Parathyroid adenoma (tissue), 2 donors: ENCODE measurements at regions not wholly inside any gene's neighbourhood (a gene's known extent, or its start where the extent isn't known, plus 50 kb on each side); places are given as distances from the start of the nearest gene placed in this dataset.

Experiments used
- H2AFZ ChIP-seq: fragments of 300-600 bp; sonication (generic); one replicate; pipeline ENCODE4 v1.7.0; 2017; ENCODE audit warnings: antibody characterized with exemption, mild to moderate bottlenecking
- H3K27ac ChIP-seq: fragments of 300-600 bp; sonication (generic); one replicate; pipeline ENCODE4 v1.7.0; 2017
- H3K27me3 ChIP-seq: fragments of 300-600 bp; sonication (generic); one replicate; pipeline ENCODE4 v1.7.0; 2017; ENCODE audit warnings: low read length; ENCODE audit not compliant: control insufficient read depth, insufficient read depth
- H3K36me3 ChIP-seq: fragments of 300-600 bp; sonication (generic); one replicate; pipeline ENCODE4 v1.7.0; 2017; ENCODE audit warnings: low read length; ENCODE audit not compliant: control insufficient read depth, insufficient read depth
- H3K4me1 ChIP-seq: fragments of 300-600 bp; sonication (generic); one replicate; pipeline ENCODE4 v1.7.0; 2017; ENCODE audit warnings: control low read depth
- H3K4me2 ChIP-seq: fragments of 300-600 bp; sonication (generic); one replicate; pipeline ENCODE4 v1.7.0; 2017; ENCODE audit warnings: low read length
- H3K4me3 ChIP-seq: fragments of 300-600 bp; sonication (generic); one replicate; pipeline ENCODE4 v1.7.0; 2017; ENCODE audit warnings: low read depth, low read length
- H3K79me2 ChIP-seq: fragments of 300-600 bp; sonication (generic); one replicate; pipeline ENCODE4 v1.7.0; 2017; ENCODE audit warnings: control low read depth
- H3K9ac ChIP-seq: fragments of 300-600 bp; sonication (generic); one replicate; pipeline ENCODE4 v1.7.0; 2017; ENCODE audit warnings: mild to moderate bottlenecking
- H3K9me3 ChIP-seq: fragments of 300-600 bp; sonication (generic); one replicate; pipeline ENCODE4 v1.7.0; 2017; ENCODE audit warnings: low read length; ENCODE audit not compliant: control insufficient read depth
- TF ChIP-seq, protein P1 (sequence below): fragments of 300-600 bp; sonication (generic); IDR thresholded peaks from one replicate; pipeline ENCODE4 v1.7.0; 2017; ENCODE audit warnings: antibody characterized with exemption, mild to moderate bottlenecking
- donor health status: primary hyperparathyroidism.

GRCh38 chr5:159550951-159551350 is 220.7 kb upstream of the IL12B start:
- H3K27me3 ChIP-seq: no peaks in the 10 kb centered on the region
- no peak overlapping the region for H2AFZ ChIP-seq
- H3K79me2 ChIP-seq: no peaks in the 10 kb centered on the region
- H3K4me2 ChIP-seq: no peak overlapping the region
- H3K4me3 ChIP-seq: no peak overlapping the region
- H3K27ac ChIP-seq: no peak overlapping the region
- TF ChIP-seq, protein P1, sequence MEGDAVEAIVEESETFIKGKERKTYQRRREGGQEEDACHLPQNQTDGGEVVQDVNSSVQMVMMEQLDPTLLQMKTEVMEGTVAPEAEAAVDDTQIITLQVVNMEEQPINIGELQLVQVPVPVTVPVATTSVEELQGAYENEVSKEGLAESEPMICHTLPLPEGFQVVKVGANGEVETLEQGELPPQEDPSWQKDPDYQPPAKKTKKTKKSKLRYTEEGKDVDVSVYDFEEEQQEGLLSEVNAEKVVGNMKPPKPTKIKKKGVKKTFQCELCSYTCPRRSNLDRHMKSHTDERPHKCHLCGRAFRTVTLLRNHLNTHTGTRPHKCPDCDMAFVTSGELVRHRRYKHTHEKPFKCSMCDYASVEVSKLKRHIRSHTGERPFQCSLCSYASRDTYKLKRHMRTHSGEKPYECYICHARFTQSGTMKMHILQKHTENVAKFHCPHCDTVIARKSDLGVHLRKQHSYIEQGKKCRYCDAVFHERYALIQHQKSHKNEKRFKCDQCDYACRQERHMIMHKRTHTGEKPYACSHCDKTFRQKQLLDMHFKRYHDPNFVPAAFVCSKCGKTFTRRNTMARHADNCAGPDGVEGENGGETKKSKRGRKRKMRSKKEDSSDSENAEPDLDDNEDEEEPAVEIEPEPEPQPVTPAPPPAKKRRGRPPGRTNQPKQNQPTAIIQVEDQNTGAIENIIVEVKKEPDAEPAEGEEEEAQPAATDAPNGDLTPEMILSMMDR: no peak
- no peaks in the 10 kb centered on the region for H3K36me3 ChIP-seq
- H3K9ac ChIP-seq: no peak overlapping the region
- H3K9me3 ChIP-seq: no peaks in the 10 kb centered on the region
- H3K4me1 ChIP-seq: no peaks in the 10 kb centered on the region

DNA sequence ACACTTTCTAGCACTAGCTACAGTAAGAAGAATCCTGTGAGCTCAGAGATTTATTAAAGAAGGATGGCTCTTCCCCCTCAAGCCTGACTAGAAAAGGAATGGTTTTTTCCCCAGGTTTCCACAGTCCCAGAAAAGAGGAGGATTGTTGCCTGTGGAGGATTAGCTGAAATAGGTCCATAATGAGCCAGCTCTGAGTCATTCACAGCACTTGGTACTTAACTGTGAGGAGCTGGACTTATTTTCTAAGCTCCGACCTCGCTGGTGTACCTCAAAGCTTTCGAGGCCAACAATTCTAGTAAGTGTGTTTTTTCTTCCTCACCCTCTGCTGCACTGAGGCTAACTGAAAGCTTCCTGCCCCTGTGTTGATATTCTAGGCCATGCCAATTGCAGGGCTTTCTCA is 222.5 kb upstream of the IL12B start:
- Histone ChIP-seq H3K27me3 (no peaks in the 10 kb centered on the region), H3K9ac (no peak overlapping the region), H3K4me3 (no peak overlapping the region), H3K4me1 (no peaks in the 10 kb centered on the region), H3K27ac (no peak overlapping the region), H2AFZ (no peak overlapping the region), H3K79me2 (no peaks in the 10 kb centered on the region), H3K36me3 (no peaks in the 10 kb centered on the region), H3K4me2 (no peak overlapping the region), H3K9me3 (no peaks in the 10 kb centered on the region)
- TF ChIP-seq, protein P1: no peak

DNA sequence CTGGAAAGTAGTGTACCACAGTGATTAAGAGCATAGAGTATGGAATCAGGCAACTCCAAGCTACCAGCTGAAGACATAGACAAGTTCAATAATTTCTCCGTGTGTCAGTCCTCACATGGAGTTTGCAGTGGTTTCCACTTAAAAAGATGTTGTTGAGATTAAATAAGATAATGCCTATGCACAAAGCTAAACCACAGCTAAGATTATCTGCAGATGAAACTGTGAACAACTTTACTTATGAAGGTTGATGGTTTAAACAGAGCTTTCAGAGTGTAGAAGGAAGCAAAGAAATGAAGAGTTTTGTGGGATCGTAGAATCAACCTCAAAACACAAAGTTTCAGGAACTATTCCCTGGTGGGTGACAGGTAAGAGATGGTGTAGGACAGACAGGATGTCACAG is 223.5 kb upstream of the IL12B start:
- H3K79me2 ChIP-seq: no peaks in the 10 kb centered on the region
- H3K4me1 ChIP-seq: no peaks in the 10 kb centered on the region
- H3K27ac ChIP-seq: no peak overlapping the region
- H3K9ac ChIP-seq: no peak overlapping the region
- H3K36me3 ChIP-seq: no peaks in the 10 kb centered on the region
- no peak overlapping the region for H3K4me3 ChIP-seq
- H3K27me3 ChIP-seq: no peaks in the 10 kb centered on the region
- no peak overlapping the region for H3K4me2 ChIP-seq
- no peak overlapping the region for H2AFZ ChIP-seq
- H3K9me3 ChIP-seq: no peaks in the 10 kb centered on the region
- TF ChIP-seq, protein P1: no peak

GRCh38 chr5:159555084-159555483 is 224.8 kb upstream of the IL12B start:
- Histone ChIP-seq H3K4me3 (no peak overlapping the region), H3K4me1 (no peaks in the 10 kb centered on the region), H3K9me3 (no peaks in the 10 kb centered on the region), H3K27me3 (no peaks in the 10 kb centered on the region), H3K36me3 (no peaks in the 10 kb centered on the region), H3K27ac (no peak overlapping the region), H3K9ac (no peak overlapping the region), H3K79me2 (no peaks in the 10 kb centered on the region), H3K4me2 (no peak overlapping the region), H2AFZ (no peak overlapping the region)
- TF ChIP-seq, protein P1: no peak

GRCh38 chr5:159559337-159559736 is 229.1 kb upstream of the IL12B start:
- Histone ChIP-seq H3K4me3 (no peak overlapping the region), H3K27me3 (no peaks in the 10 kb centered on the region), H3K4me1 (no peaks in the 10 kb centered on the region), H3K9me3 (no peaks in the 10 kb centered on the region), H3K36me3 (no peaks in the 10 kb centered on the region), H2AFZ (no peak overlapping the region), H3K9ac (no peak overlapping the region), H3K27ac (no peak overlapping the region), H3K79me2 (no peaks in the 10 kb centered on the region), H3K4me2 (no peak overlapping the region)
- TF ChIP-seq, protein P1: no peak
